ENCODE measurements at regions not wholly inside any gene's neighbourhood (a gene's known extent, or its start where the extent isn't known, plus 50 kb on each side); places are given as distances from the start of the nearest gene placed in this dataset.
"Not testable (repeated sequence)": the region's sequence is repeated elsewhere in the genome, so short reads cannot be mapped to it uniquely, and the experiment has no call there.

GRCh38 chr13:31522396-31522795, 216.9 kb upstream of the RXFP2 start:
- DNase-seq, result no peak

DNA sequence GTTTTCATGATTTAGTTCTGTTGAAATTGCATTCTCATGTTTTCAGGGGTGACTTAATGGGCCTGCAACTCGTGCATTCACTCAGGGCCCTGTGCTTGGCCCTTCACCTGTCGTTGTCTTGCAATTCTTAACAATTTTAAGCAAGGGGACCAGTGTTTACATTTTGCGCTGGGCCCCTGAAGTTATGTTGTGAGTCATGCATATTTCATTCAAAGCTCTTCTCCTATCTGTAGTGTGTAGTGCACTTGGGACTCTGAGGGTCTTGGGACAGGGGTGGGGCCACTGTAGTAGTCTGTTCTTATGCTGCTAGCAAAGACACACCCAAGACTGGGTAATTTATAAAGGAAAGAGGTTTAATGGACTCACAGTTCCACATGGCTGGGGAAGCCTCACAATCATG, 211.2 kb upstream of the RXFP2 start:
- no peak for DNase-seq

- no peak for DNase-seq
Observed at GRCh38 chr13:31528758-31529157, 210.6 kb upstream of the RXFP2 start.

GRCh38 chr13:31530922-31531321, 208.4 kb upstream of the RXFP2 start:
- no peak for DNase-seq

GRCh38 chr13:31537052-31537451, 202.3 kb upstream of the RXFP2 start:
- DNase-seq, result no peak

GRCh38 chr13:31538067-31539042, 201.0 kb upstream of the RXFP2 start:
- DNase-seq, result no peak

- no peak for DNase-seq
Observed at GRCh38 chr13:31540281-31540680, 199.0 kb upstream of the RXFP2 start.

DNA sequence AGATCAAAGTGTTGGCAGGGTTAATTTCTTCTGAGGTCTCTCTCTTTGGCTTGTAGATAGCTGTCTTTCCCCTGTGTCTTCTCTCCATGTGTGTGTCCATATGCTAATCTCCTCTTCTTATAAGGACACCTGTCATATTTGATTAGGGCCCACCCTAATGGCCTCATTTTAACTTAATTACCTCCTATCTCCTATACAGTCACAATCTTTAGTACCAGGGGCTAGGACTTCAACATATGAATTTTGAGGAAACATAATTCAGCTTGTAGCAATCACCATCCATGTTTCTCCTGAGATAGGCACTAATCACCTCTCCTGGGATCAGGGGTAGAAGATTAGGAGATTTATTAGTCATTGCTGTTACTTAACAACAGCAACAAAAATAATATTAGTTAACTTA, 196.1 kb upstream of the RXFP2 start:
- no peak for DNase-seq

- no peak for DNase-seq
Observed at GRCh38 chr13:31545616-31546015, 193.7 kb upstream of the RXFP2 start.

DNA sequence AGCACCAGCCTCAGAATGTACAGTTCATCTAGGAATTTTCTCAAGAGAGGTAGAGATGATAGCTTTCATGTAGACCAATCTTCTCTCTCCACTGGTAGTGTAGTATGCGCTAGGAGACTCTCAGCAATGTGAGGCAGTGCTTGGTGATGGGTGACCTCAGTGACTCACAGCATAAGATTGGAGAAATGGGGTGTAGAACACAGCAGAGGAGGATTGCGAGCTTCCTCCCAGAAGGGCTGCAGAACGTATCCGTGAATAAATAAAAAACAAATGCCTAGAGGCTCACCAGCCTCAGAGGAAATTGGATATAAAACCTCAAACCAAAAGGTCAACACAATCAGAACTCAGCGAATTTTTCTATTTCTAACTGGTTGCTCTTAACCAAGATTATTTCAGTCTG, 182.9 kb upstream of the RXFP2 start:
- DNase-seq, result no peak

DNA sequence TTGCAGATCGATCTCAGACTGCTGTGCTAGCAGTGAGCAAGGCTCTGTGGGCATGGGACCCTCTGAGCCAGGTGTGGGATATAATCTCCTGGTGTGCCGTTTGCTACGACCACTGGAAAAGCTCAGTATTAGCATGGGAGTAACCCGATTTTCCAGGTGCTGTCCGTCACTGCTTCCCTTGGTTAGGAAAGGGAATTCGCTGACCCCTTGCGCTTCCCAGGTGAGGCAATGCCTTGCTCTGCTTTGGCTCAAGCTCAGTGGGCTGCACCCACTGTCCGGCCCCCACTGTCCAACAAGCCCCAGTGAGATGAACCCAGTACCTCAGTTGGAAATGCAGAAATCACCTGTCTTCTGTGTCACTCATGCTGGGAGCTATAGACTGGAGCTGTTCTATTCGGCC, 155.1 kb upstream of the RXFP2 start:
- not testable (repeated sequence) for DNase-seq

DNA sequence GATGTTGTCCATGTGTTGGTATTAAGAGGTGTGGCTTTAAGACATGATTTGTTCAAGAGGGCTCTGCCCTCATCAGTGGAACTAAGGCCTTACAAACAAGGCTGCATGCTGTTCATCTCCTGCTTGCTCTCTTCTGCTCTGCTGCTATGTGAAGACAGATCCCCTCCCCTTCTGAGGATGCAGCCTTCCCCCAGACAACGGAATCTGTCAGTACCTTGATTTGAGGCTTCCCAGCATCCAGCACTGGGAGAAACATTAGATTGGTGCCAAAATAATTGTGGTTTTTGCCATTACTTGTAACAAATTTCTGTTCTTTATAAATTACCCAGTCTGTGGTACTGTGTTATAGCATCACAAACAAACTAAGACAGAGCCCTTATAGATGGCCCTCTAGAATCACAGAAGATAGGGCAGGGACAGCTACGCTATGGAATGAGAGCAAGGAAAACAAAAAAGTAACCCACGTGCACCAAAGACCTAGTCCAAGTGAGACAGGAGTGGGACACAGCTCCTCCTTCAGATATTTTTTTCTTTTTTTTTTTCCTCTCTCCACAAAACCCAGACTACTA, 151.5 kb upstream of the RXFP2 start:
- DNase-seq, result no peak

DNA sequence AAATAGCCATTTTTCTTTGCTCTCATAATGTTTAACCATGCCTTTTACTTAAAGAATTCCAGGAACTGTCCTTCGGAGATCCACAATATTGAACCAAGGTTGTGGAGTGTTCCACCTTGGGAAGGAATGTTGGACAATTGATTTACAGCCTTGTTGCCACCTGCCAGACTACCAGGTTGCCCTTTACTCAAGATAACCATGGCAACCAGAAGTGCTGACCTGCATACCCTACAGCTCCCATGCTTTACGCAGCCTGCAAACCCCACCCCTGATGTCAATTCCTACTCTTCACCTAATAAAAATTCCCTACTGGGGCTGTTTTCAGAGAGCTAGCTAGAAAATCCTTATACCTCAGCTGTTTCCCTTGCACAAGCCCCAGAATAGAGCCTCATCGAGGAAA, 151.0 kb upstream of the RXFP2 start:
- DNase-seq, result no peak

DNA sequence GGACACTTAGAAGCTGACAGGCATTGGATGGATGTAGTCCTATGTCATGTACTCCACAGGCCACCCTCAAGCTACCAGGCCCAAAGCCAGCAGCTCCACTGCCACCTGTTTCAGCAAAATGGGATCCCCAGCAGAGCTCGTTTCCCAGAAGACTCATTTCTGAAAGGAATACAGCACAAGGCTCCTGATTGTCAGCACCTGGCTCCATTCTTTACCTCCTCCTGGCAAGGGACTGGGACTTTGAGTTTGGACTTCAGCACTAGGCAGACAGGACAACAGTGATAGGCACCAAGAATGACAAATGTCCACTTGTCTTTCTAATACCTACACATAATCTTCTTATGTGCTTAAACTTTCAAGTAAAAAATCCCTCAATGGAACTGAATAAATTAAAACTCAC, 150.4 kb upstream of the RXFP2 start:
- no peak for DNase-seq

- DNase-seq, result no peak
Observed at GRCh38 chr13:31591642-31592233, 147.6 kb upstream of the RXFP2 start.

- no peak for DNase-seq
Observed at GRCh38 chr13:31594056-31594455, 145.3 kb upstream of the RXFP2 start.

- DNase-seq, result no peak
Observed at GRCh38 chr13:31595563-31595962, 143.8 kb upstream of the RXFP2 start.

DNA sequence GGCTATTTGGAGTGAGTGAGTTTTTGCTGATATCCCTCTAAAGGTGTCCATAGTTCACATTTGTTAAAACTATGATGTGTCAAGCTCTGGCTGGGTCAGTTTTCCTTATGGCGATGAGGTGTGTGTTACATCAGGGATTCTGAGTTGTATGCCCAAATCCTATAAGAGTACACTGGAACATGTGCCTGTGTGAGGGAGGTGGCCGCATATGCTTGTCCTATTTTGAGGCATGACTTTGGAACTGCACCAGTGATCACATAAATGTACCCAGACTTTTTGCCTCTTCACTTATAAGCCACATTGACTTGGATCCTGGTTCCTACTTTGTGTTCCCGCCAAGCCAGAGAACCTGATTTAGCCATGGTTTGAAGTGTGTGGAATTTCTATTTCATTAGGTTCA, 140.3 kb upstream of the RXFP2 start:
- DNase-seq, result no peak

DNA sequence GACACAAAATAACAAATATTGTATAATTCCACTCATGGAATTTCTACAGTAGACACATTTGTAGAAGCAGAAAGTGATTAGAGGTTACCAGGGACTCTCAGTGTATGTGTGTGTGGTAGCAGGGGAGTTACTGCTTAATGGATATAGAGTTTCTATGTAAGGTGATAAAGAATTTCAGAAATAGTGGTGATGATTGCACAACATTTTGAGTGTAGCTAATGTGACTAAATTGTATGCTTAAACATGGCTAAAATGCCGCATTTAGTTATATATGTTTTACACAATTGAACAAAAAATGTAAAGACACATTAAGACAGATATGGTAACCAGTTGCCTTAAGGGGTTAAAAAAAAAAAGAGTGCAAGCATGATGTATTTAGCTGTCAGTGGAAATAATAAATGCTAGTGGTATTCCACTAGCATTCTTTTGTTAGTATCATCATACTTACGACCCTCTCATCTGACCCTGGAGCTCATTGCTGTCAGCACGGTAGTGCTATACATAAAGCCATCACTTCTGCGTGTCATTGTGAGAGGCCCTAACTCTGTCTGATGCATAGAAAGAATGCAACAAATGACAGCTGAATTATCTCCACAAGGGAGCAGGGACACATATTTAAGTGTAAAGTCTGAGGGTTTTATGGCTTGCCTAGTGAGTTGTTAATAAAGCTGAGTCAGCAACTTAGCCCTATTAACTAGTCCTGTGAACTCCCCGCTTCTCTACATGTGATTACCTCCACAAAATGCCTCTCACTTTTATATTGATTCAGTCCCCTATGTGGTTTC, 134.1 kb upstream of the RXFP2 start:
- DNase-seq, result no peak

GRCh38 chr13:31607531-31607930, 131.8 kb upstream of the RXFP2 start:
- not testable (repeated sequence) for DNase-seq

DNA sequence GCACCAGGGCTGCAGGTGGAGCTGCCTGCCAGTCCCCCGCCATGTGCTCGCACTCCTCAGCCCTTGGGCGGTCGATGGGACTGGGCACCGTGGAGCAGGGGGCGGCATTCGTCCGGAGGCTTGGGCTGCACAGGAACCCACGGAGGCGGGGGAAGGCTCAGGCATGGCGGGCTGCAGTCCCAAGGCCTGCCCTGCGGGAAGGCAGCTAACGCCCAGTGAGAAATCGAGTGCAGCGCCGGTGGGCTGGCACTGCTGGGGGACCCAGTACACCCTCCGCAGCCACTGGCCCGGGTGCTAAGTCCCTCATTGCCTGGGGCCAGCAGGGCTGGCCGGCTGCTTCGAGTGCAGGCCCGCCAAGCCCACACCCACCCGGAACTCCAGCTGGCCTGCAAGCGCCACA, 130.5 kb upstream of the RXFP2 start:
- DNase-seq, result not testable (repeated sequence)

GRCh38 chr13:31610270-31610998, 128.9 kb upstream of the RXFP2 start:
- DNase-seq, result no peak

DNA sequence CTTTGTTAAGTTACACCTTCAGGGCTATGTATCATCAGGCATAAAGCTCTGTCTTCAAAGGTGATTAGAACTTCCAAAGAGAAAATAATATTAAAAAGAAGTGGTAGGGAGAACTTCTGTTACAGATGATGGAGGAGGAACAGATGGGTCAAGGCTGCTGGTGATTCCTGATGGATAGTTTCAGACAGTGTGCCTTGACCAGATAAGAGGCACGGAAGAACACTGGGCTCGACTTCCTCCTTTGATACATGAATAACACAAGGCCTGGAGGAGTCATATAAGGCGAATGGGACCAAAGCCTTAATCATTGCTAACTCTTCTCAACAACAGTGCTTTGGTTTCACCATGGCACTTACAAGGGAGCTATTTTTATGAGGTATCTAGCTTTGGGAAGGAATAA, 128.1 kb upstream of the RXFP2 start:
- no peak for DNase-seq

All from NCI-H146 (cell line).